HFFc6 (cell line): ENCODE measurements at regions not wholly inside any gene's neighbourhood (a gene's known extent, or its start where the extent isn't known, plus 50 kb on each side); places are given as distances from the start of the nearest gene placed in this dataset.

Experiments used
- DNase-seq: peaks from one replicate; pipeline ENCODE4 v3.0.0-alpha.2; 2018
- H3K27ac Mint-ChIP-seq: 2 replicates; pipeline ENCODE4 v1.8.0; 2020; ENCODE audit warnings: mild to moderate bottlenecking, mixed read lengths
- H3K27me3 Mint-ChIP-seq: 2 replicates; pipeline ENCODE4 v1.8.0; 2021; ENCODE audit warnings: mild to moderate bottlenecking, moderate library complexity, mixed read lengths; ENCODE audit not compliant: insufficient read depth
- H3K36me3 Mint-ChIP-seq: 2 replicates; pipeline ENCODE4 v1.8.0; 2021; ENCODE audit warnings: low read depth, mixed read lengths
- H3K4me1 Mint-ChIP-seq: 2 replicates; pipeline ENCODE4 v1.8.0; 2020; ENCODE audit warnings: low read depth, mixed read lengths
- H3K4me3 Mint-ChIP-seq: 2 replicates; pipeline ENCODE4 v1.8.0; 2020; ENCODE audit warnings: mild to moderate bottlenecking, moderate library complexity, mixed read lengths
- H3K9me3 Mint-ChIP-seq: 2 replicates; pipeline ENCODE4 v1.8.0; 2020; ENCODE audit warnings: mild to moderate bottlenecking, mixed read lengths
- TF ChIP-seq, protein P1 (sequence below): fragments of 200-600 bp; sonication (generic); IDR thresholded peaks from 2 replicates; pipeline ENCODE4 v1.5.0; 2021; ENCODE audit warnings: antibody characterized with exemption, mild to moderate bottlenecking

- Mint-ChIP-seq H3K27me3 (no peaks in the 10 kb centered on the region), H3K4me1 (peaks cover 50% of the 10 kb centered on the region), H3K4me3 (no peak overlapping the region), H3K36me3 (peaks cover 18% of the 10 kb centered on the region), H3K27ac (peak overlapping the region; percentile 83), H3K9me3 (peaks cover 7% of the 10 kb centered on the region)
- DNase-seq = no peak
- TF ChIP-seq, protein P1, sequence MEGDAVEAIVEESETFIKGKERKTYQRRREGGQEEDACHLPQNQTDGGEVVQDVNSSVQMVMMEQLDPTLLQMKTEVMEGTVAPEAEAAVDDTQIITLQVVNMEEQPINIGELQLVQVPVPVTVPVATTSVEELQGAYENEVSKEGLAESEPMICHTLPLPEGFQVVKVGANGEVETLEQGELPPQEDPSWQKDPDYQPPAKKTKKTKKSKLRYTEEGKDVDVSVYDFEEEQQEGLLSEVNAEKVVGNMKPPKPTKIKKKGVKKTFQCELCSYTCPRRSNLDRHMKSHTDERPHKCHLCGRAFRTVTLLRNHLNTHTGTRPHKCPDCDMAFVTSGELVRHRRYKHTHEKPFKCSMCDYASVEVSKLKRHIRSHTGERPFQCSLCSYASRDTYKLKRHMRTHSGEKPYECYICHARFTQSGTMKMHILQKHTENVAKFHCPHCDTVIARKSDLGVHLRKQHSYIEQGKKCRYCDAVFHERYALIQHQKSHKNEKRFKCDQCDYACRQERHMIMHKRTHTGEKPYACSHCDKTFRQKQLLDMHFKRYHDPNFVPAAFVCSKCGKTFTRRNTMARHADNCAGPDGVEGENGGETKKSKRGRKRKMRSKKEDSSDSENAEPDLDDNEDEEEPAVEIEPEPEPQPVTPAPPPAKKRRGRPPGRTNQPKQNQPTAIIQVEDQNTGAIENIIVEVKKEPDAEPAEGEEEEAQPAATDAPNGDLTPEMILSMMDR = no peak
Measured at GRCh38 chr14:51491036-51491545, 160.6 kb upstream of the FRMD6 start.

DNA sequence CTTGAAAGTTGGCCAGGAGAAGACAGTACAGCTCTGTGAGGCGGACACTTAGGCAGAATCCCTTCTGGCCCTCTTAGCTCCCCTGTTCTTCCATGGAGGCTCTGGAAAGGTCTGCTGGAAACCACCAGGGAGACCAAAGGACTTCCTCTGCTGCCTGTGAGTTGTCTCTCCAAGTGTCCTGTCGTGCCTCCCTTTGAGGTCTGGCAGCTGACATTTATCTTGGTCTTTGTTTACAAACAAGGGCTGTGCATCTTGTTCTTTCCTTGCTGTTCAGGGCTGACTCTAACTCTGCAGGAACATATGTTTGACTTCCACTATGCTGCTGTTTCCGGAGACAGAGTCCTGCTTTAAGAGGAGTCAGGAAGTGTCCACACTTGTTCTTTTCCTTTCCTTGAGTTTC is 159.9 kb upstream of the FRMD6 start:
- no peak for DNase-seq
- H3K4me1 Mint-ChIP-seq = peaks cover 50% of the 10 kb centered on the region
- TF ChIP-seq, protein P1 = no peak
- H3K9me3 Mint-ChIP-seq = peaks cover 13% of the 10 kb centered on the region
- H3K27ac Mint-ChIP-seq = 0 out of 2 replicates have a peak overlapping the region, but pooled peaks have one; percentile 83
- H3K27me3 Mint-ChIP-seq = no peaks in the 10 kb centered on the region
- H3K36me3 Mint-ChIP-seq = peaks cover 25% of the 10 kb centered on the region
- H3K4me3 Mint-ChIP-seq = peak overlapping the region; percentile 4; the same call in 1 of the 2 replicates

GRCh38 chr14:51495319-51495718 is 156.4 kb upstream of the FRMD6 start:
- no peak for DNase-seq
- H3K36me3 Mint-ChIP-seq = peaks cover 42% of the 10 kb centered on the region
- H3K27me3 Mint-ChIP-seq = no peaks in the 10 kb centered on the region
- H3K27ac Mint-ChIP-seq = no peak overlapping the region
- TF ChIP-seq, protein P1 = no peak
- no peak overlapping the region for H3K4me3 Mint-ChIP-seq
- H3K4me1 Mint-ChIP-seq = peaks cover 21% of the 10 kb centered on the region
- H3K9me3 Mint-ChIP-seq = peaks cover 29% of the 10 kb centered on the region

DNA sequence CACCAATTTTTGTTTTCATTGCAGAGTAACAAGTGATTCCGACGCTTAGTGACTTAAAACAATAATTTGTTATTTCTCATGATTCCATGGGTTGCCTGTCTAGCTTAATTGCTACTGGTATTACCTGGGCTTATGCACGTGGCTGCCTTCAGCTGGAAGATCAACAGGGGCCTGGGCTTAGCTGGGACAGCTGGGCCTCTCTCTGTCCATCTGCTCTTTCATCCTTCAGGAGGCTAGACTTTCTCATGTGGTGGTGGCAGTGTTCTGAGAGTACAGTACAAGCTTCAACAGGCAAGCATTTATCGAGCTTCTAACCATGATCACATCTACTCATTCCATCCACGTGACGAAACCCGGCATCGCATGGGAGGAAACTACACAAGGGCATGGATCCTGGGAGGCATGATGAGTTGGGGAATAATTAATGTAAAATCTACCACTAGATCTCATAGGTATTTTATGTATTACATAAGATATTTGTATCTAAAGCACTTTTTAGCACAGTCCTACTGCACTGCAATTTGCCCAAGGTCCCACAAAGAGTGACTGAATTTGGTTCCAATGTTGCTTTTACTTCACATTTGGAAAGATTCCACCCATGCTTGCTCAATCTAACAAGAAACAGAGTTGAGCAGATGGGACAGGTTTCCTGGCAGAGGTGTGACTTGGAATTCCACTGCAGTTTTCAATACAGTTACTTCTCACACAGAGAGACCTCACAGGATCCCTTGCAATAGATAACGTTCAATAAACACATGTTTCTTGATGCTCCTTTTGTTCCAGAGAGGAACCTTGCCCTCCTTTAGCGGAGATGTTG is 153.1 kb upstream of the FRMD6 start:
- DNase-seq = no peak
- H3K4me1 Mint-ChIP-seq = no peaks in the 10 kb centered on the region
- H3K27me3 Mint-ChIP-seq = no peaks in the 10 kb centered on the region
- TF ChIP-seq, protein P1 = no peak
- peaks cover 55% of the 10 kb centered on the region for H3K36me3 Mint-ChIP-seq
- no peak overlapping the region for H3K4me3 Mint-ChIP-seq
- H3K27ac Mint-ChIP-seq = no peak overlapping the region
- H3K9me3 Mint-ChIP-seq = peaks cover 35% of the 10 kb centered on the region

GRCh38 chr14:51500776-51501175 is 150.9 kb upstream of the FRMD6 start:
- no peak overlapping the region for H3K27ac Mint-ChIP-seq
- TF ChIP-seq, protein P1 = no peak
- H3K36me3 Mint-ChIP-seq = peaks cover 44% of the 10 kb centered on the region
- H3K4me1 Mint-ChIP-seq = no peaks in the 10 kb centered on the region; the same call in 1 of the 2 replicates
- DNase-seq = no peak
- peaks cover 1% of the 10 kb centered on the region; the same call in 1 of the 2 replicates for H3K27me3 Mint-ChIP-seq
- no peak overlapping the region for H3K4me3 Mint-ChIP-seq
- H3K9me3 Mint-ChIP-seq = peaks cover 35% of the 10 kb centered on the region
